IMR-90 (cell line): ENCODE measurements at regions not wholly inside any gene's neighbourhood (a gene's known extent, or its start where the extent isn't known, plus 50 kb on each side); places are given as distances from the start of the nearest gene placed in this dataset.
A peak's percentile ranks its signal among the peaks of the same experiment; 100 is the strongest.

ENCODE experiments used
- ATAC-seq: fragments of 200-7000 bp; cut with Tn5 transposase; 2 replicates; pipeline ENCODE4 v1.9.1; 2020; ENCODE audit warnings: low read depth, mild to moderate bottlenecking, moderate library complexity
- BruUV-seq: library from RNA; stranded (reverse); fragments of 400-500 nt; replicated peaks from 2 replicates; lab custom pipeline; 2021; lab: Mats Ljungman, UMichigan
- CTCF ChIA-PET: fragments of 300-600 bp; formaldehyde crosslinking; extraction: SDS; loops from one replicate; lab custom pipeline; 2021; ENCODE audit warnings: antibody characterized with exemption; lab: Yijun Ruan, JAX
- POLR2A ChIA-PET: fragments of 300-600 bp; sonication (Branson Sonifier 250); formaldehyde crosslinking; loops from one replicate; lab custom pipeline; 2022; ENCODE audit warnings: antibody characterized with exemption; ENCODE audit not compliant: unreplicated experiment; lab: Charles Lee
- DNase-seq: peaks from one replicate; pipeline ENCODE4 v3.0.0; 2013
- H2AFZ ChIP-seq: replicated peaks from 2 replicates; pipeline ENCODE3; 2013; ENCODE audit warnings: low read length, mild to moderate bottlenecking; ENCODE audit not compliant: poor library complexity
- H2AK5ac ChIP-seq: 2 replicates; pipeline ENCODE4 v1.6.1; 2013; ENCODE audit warnings: low read depth, low read length, inconsistent platforms
- H2AK9ac ChIP-seq: replicated peaks from 2 replicates; pipeline ENCODE3; 2013; ENCODE audit warnings: mild to moderate bottlenecking, low read depth, low read length, moderate library complexity; ENCODE audit not compliant: poor library complexity
- H2BK120ac ChIP-seq: 2 replicates; pipeline ENCODE4 v1.6.1; 2013; ENCODE audit warnings: low read depth, low read length, inconsistent platforms
- H2BK15ac ChIP-seq: 3 replicates; pipeline ENCODE4 v1.6.1; 2013; ENCODE audit warnings: low read depth, low read length, inconsistent platforms
- H2BK20ac ChIP-seq: 2 replicates; pipeline ENCODE4 v1.6.1; 2013; ENCODE audit warnings: low read depth, mild to moderate bottlenecking, inconsistent platforms, low read length, moderate library complexity
- H2BK5ac ChIP-seq: 2 replicates; pipeline ENCODE4 v1.6.1; 2013; ENCODE audit warnings: mild to moderate bottlenecking, low read depth, low read length, inconsistent platforms; ENCODE audit not compliant: poor library complexity, severe bottlenecking
- H3K14ac ChIP-seq: replicated peaks from 2 replicates; pipeline ENCODE4 v1.6.1; 2013; ENCODE audit warnings: low read depth, low read length, inconsistent platforms
- H3K18ac ChIP-seq: 2 replicates; pipeline ENCODE4 v1.6.1; 2013; ENCODE audit warnings: low read depth, low read length, control low read depth
- H3K23ac ChIP-seq: 2 replicates; pipeline ENCODE4 v1.6.1; 2013; ENCODE audit warnings: low read depth, low read length, inconsistent platforms
- H3K27ac ChIP-seq: 2 replicates; pipeline ENCODE4 v1.5.1; 2013; ENCODE audit warnings: mild to moderate bottlenecking, control low read depth, low read length; ENCODE audit not compliant: insufficient read depth
- H3K27me3 ChIP-seq: 2 replicates; pipeline ENCODE4 v1.6.1; 2013; ENCODE audit warnings: low read length; ENCODE audit not compliant: control insufficient read depth, insufficient read depth
- H3K36me3 ChIP-seq: 2 replicates; pipeline ENCODE4 v1.6.1; 2013; ENCODE audit warnings: low read length, mixed read lengths; ENCODE audit not compliant: control insufficient read depth, insufficient read depth
- H3K4ac ChIP-seq: 2 replicates; pipeline ENCODE4 v1.6.1; 2013; ENCODE audit warnings: low read depth, low read length, inconsistent platforms
- H3K4me1 ChIP-seq: 2 replicates; pipeline ENCODE4 v1.6.1; 2013; ENCODE audit warnings: low read length, mixed read lengths; ENCODE audit not compliant: control insufficient read depth, insufficient read depth
- H3K4me2 ChIP-seq: 2 replicates; pipeline ENCODE4 v1.6.1; 2013; ENCODE audit warnings: low read depth, mild to moderate bottlenecking, control low read depth, low read length, moderate library complexity
- H3K4me3 ChIP-seq: 2 replicates; pipeline ENCODE4 v1.5.1; 2013; ENCODE audit warnings: low read depth, mild to moderate bottlenecking, control low read depth, low read length, moderate library complexity; ENCODE audit not compliant: insufficient read depth
- H3K56ac ChIP-seq: 2 replicates; pipeline ENCODE4 v1.6.1; 2013; ENCODE audit warnings: low read length, inconsistent platforms; ENCODE audit not compliant: insufficient read depth; ENCODE audit errors: extremely low read depth
- H3K79me1 ChIP-seq, 2 experiments: 2 replicates each; pipeline ENCODE4 v1.6.1; 2013; ENCODE audit warnings: low read length in 2 of 2, inconsistent platforms in 1 of 2, low read depth in 1 of 2
- H3K9ac ChIP-seq: 2 replicates; pipeline ENCODE4 v1.6.1; 2013; ENCODE audit warnings: low read depth, low read length, control low read depth
- H3K9me1 ChIP-seq: 2 replicates; pipeline ENCODE4 v1.6.1; 2013; ENCODE audit warnings: low read length, inconsistent platforms; ENCODE audit not compliant: insufficient read depth
- H3K9me3 ChIP-seq: 2 replicates; pipeline ENCODE4 v1.6.1; 2013; ENCODE audit warnings: low read length; ENCODE audit not compliant: control insufficient read depth, insufficient read depth
- H4K20me1 ChIP-seq: 2 replicates; pipeline ENCODE4 v1.6.1; 2013; ENCODE audit warnings: low read length, inconsistent platforms; ENCODE audit not compliant: insufficient read depth
- H4K5ac ChIP-seq: 2 replicates; pipeline ENCODE4 v1.6.1; 2013; ENCODE audit warnings: mild to moderate bottlenecking, low read depth, low read length, control low read depth
- H4K8ac ChIP-seq, 2 experiments: 2 replicates each; pipeline ENCODE4 v1.6.1; 2013; ENCODE audit warnings: low read depth in 2 of 2, low read length in 2 of 2, control low read depth in 1 of 2, inconsistent platforms in 1 of 2
- H4K91ac ChIP-seq: 2 replicates; pipeline ENCODE4 v1.6.1; 2013; ENCODE audit warnings: low read depth, low read length, inconsistent platforms; ENCODE audit not compliant: insufficient read depth
- SMC3 ChIP-seq: fragments of 150-350 bp; IDR thresholded peaks from 2 replicates; pipeline ENCODE4 v1.6.1; 2016; ENCODE audit warnings: low read depth, mild to moderate bottlenecking, antibody characterized with exemption, low read length, moderate library complexity
- WGBS, 2 experiments: methylation state at CpG; one replicate each; pipeline versions ENCODE4 v1.1.5 to v1.1.7; 2013; ENCODE audit warnings: missing lambda C conversion rate in 2 of 2; ENCODE audit not compliant: insufficient read length in 1 of 2; ENCODE audit errors: extremely low coverage in 2 of 2; 5-methylcytosine and 5-hydroxymethylcytosine counted together
- dilution Hi-C: fragments of 300-500 bp; cut with HindIII; formaldehyde crosslinking; loops from one replicate; pipeline ENCODE4 v1.14.3; 2018; ENCODE audit warnings: low sequenced_read_pairs; ENCODE audit not compliant: unreplicated experiment
- in situ Hi-C: fragments of 300-500 bp; cut with MboI; formaldehyde crosslinking; loops from 3 replicates; pipeline ENCODE4 v1.14.3; 2019; ENCODE audit warnings: low sequenced_read_pairs, inconsistent platforms, mixed read lengths
- intact Hi-C: fragments of 100-400 bp; cut with micrococcal nuclease; formaldehyde crosslinking; loops from 2 replicates; pipeline ENCODE4 v1.10.0; 2022

DNA sequence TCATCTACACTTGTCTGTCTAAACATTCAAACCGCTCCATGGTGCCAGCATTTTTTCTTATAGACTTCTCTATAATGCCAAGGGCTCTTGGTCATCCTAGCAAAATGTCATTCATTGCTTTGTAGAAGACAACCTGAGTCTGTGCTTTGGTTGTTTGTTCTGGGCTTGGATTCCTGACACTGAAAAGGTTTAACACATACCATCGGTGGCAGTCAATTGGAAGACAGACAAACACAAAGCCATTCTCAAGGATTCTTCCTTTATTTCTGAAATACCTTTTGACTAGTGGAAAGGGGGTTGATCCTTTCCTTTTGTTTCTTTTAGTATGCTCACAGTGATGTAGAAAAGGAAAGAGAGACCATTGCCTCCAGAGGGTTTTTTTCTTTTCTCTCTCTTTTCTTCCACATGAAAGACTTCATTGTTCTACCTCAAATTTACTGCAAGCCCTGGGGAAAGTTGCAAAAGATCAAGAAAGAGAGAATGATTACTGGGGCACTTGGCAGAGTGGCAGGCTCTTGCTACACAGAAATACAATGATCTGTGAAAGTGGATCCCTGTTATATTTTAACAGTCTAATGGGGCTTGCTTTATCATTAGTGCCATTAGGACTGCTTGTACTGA lies 66.4 kb upstream of the TMC1 start:
- Histone ChIP-seq H2BK20ac (no peak overlapping the region), H3K56ac (no peak overlapping the region), H2BK15ac (no peak overlapping the region), H3K23ac (no peak overlapping the region), H2AFZ (no peak overlapping the region), H3K36me3 (no peaks in the 10 kb centered on the region), H2BK5ac (no peak overlapping the region), H3K4me1 (no peaks in the 10 kb centered on the region), H3K79me1 (no peaks in the 10 kb centered on the region), H4K8ac (no peak overlapping the region), H3K18ac (peak overlapping the region; percentile 31; the same call in 1 of the 2 replicates), H4K5ac (no peak overlapping the region; the same call in 1 of the 2 replicates), H4K91ac (no peak overlapping the region), H3K27ac (no peak overlapping the region), H3K4me3 (no peak overlapping the region), H2AK9ac (no peak overlapping the region), H3K4ac (no peak overlapping the region), H4K20me1 (no peaks in the 10 kb centered on the region), H3K9me3 (no peaks in the 10 kb centered on the region), H3K9me1 (no peaks in the 10 kb centered on the region), H3K27me3 (no peaks in the 10 kb centered on the region), H3K14ac (no peak overlapping the region), H3K9ac (no peak overlapping the region), H3K4me2 (no peak overlapping the region), H2AK5ac (no peak overlapping the region), H2BK120ac (no peak overlapping the region)
- in situ Hi-C loops (no loop called here), intact Hi-C loops (no loop called here), dilution Hi-C loops (no loop called here)
- no peak; the same call in 1 of the 2 replicates for ATAC-seq
- DNase-seq: no peak
- ChIA-PET CTCF (no interaction called here), POLR2A (no interaction called here)
- TF ChIP-seq SMC3: no peak
- WGBS, 2 experiments: no CpG with 5 or more reads among the region's 2 CpGs
- BruUV-seq: no TSS peak
